H9 (cell line): ENCODE measurements at regions not wholly inside any gene's neighbourhood (a gene's known extent, or its start where the extent isn't known, plus 50 kb on each side); places are given as distances from the start of the nearest gene placed in this dataset.

Experiments
- DNase-seq: peaks from one replicate; pipeline ENCODE4 v3.0.0-alpha.2; 2017
- H2AFZ ChIP-seq: one replicate; pipeline ENCODE4 v1.6.1; 2013; ENCODE audit warnings: mild to moderate bottlenecking, low read length, control low read depth, moderate library complexity
- H2AK5ac ChIP-seq: 2 replicates; pipeline ENCODE4 v1.6.1; 2013; ENCODE audit warnings: low read length, control low read depth, mixed read lengths; ENCODE audit not compliant: insufficient read length
- H2BK120ac ChIP-seq: one replicate; pipeline ENCODE4 v1.6.1; 2013; ENCODE audit warnings: low read depth, mild to moderate bottlenecking, low read length, control low read depth, inconsistent platforms; ENCODE audit not compliant: poor library complexity, severe bottlenecking
- H2BK12ac ChIP-seq: 2 replicates; pipeline ENCODE4 v1.6.1; 2013; ENCODE audit warnings: low read length, control low read depth, mixed read lengths, low read depth; ENCODE audit not compliant: insufficient read length
- H2BK15ac ChIP-seq: 2 replicates; pipeline ENCODE4 v1.6.1; 2013; ENCODE audit warnings: low read depth, low read length, control low read depth
- H2BK20ac ChIP-seq: one replicate; pipeline ENCODE4 v1.6.1; 2013; ENCODE audit warnings: low read depth, mild to moderate bottlenecking, low read length, control low read depth, inconsistent platforms; ENCODE audit not compliant: poor library complexity, severe bottlenecking
- H2BK5ac ChIP-seq: 2 replicates; pipeline ENCODE4 v1.6.1; 2013; ENCODE audit warnings: low read length, control low read depth, mixed read lengths; ENCODE audit not compliant: insufficient read length
- H3K14ac ChIP-seq: 2 replicates; pipeline ENCODE4 v1.6.1; 2013; ENCODE audit warnings: low read length, control low read depth; ENCODE audit not compliant: insufficient read depth
- H3K18ac ChIP-seq: 2 replicates; pipeline ENCODE4 v1.6.1; 2013; ENCODE audit warnings: low read depth, mild to moderate bottlenecking, mixed read lengths, low read length, control low read depth; ENCODE audit not compliant: insufficient read length
- H3K23ac ChIP-seq: 2 replicates; pipeline ENCODE4 v1.6.1; 2013; ENCODE audit warnings: low read length, control low read depth, mixed read lengths, low read depth; ENCODE audit not compliant: insufficient read length
- H3K23me2 ChIP-seq: 2 replicates; pipeline ENCODE4 v1.6.1; 2013; ENCODE audit warnings: low read depth, mild to moderate bottlenecking, mixed read lengths, low read length, control low read depth; ENCODE audit not compliant: insufficient read length, poor library complexity, severe bottlenecking
- H3K27ac ChIP-seq: 2 replicates; pipeline ENCODE4 v1.5.1; 2013; ENCODE audit warnings: low read length, control low read depth, mixed read lengths, low read depth; ENCODE audit not compliant: insufficient read length
- H3K27me3 ChIP-seq: 2 replicates; pipeline ENCODE4 v1.6.1; 2013; ENCODE audit warnings: low read length, control low read depth, inconsistent platforms; ENCODE audit not compliant: insufficient read depth
- H3K4ac ChIP-seq: 2 replicates; pipeline ENCODE4 v1.6.1; 2013; ENCODE audit warnings: low read depth, mild to moderate bottlenecking, control low read depth, inconsistent platforms, low read length, moderate library complexity
- H3K4me1 ChIP-seq: 2 replicates; pipeline ENCODE4 v1.6.1; 2013; ENCODE audit warnings: low read length, control low read depth, inconsistent platforms; ENCODE audit not compliant: insufficient read depth
- H3K4me2 ChIP-seq: 2 replicates; pipeline ENCODE4 v1.6.1; 2013; ENCODE audit warnings: low read length, control low read depth, mixed read lengths; ENCODE audit not compliant: insufficient read length, insufficient read depth
- H3K56ac ChIP-seq: 2 replicates; pipeline ENCODE4 v1.6.1; 2013; ENCODE audit warnings: low read depth, mild to moderate bottlenecking, mixed read lengths, low read length, control low read depth; ENCODE audit not compliant: insufficient read length
- H3K79me1 ChIP-seq: 2 replicates; pipeline ENCODE4 v1.6.1; 2013; ENCODE audit warnings: low read depth, mild to moderate bottlenecking, moderate library complexity, low read length, control low read depth, inconsistent platforms; ENCODE audit not compliant: insufficient read depth, poor library complexity, severe bottlenecking
- H3K79me2 ChIP-seq: 2 replicates; pipeline ENCODE4 v1.6.1; 2013; ENCODE audit warnings: low read length, control low read depth, inconsistent platforms; ENCODE audit not compliant: insufficient read depth
- H3K9ac ChIP-seq: 2 replicates; pipeline ENCODE4 v1.6.1; 2013; ENCODE audit warnings: low read length, control low read depth, mixed read lengths; ENCODE audit not compliant: insufficient read length; ENCODE audit errors: extremely low read depth
- H3K9me3 ChIP-seq: one replicate; pipeline ENCODE4 v1.6.1; 2013; ENCODE audit warnings: low read depth, low read length, inconsistent platforms; ENCODE audit not compliant: control insufficient read depth
- H3T11ph ChIP-seq: one replicate; pipeline ENCODE4 v1.6.1; 2013; ENCODE audit warnings: mild to moderate bottlenecking, low read length, control low read depth, inconsistent platforms
- H4K20me1 ChIP-seq: one replicate; pipeline ENCODE4 v1.6.1; 2013; ENCODE audit not compliant: control insufficient read depth, insufficient read length, insufficient read depth
- H4K5ac ChIP-seq: 2 replicates; pipeline ENCODE4 v1.6.1; 2013; ENCODE audit warnings: low read depth, mild to moderate bottlenecking, mixed read lengths, low read length, control low read depth; ENCODE audit not compliant: insufficient read length
- H4K8ac ChIP-seq: replicated peaks from 2 replicates; pipeline ENCODE4 v1.6.1; 2013; ENCODE audit warnings: low read length, control low read depth, mixed read lengths, low read depth; ENCODE audit not compliant: insufficient read length
- H4K91ac ChIP-seq: 2 replicates; pipeline ENCODE4 v1.6.1; 2013; ENCODE audit warnings: low read depth, mild to moderate bottlenecking, moderate library complexity, mixed read lengths, low read length, control low read depth; ENCODE audit not compliant: insufficient read length
- H3K27ac Mint-ChIP-seq, 3 experiments: 2 replicates in 2 of 3; 3 replicates in 1 of 3; pipeline ENCODE4 v1.8.0; 2020 to 2021; ENCODE audit warnings: mixed read lengths in 3 of 3, mild to moderate bottlenecking in 1 of 3, moderate library complexity in 1 of 3
- H3K27me3 Mint-ChIP-seq: 2 replicates; pipeline ENCODE4 v1.8.0; 2021; ENCODE audit warnings: low read depth, mild to moderate bottlenecking, moderate library complexity, mixed read lengths
- H3K36me3 Mint-ChIP-seq, 3 experiments: 2 replicates in 2 of 3; 3 replicates in 1 of 3; pipeline ENCODE4 v1.8.0; 2020 to 2021; ENCODE audit warnings: low read depth in 3 of 3, mixed read lengths in 3 of 3; ENCODE audit not compliant: insufficient read depth in 1 of 3
- H3K4me1 Mint-ChIP-seq, 2 experiments: 2 replicates each; pipeline ENCODE4 v1.8.0; 2020; ENCODE audit warnings: mixed read lengths in 2 of 2
- H3K4me3 Mint-ChIP-seq, 2 experiments: 2 replicates in 1 of 2; 3 replicates in 1 of 2; pipeline ENCODE4 v1.8.0; 2020 to 2021; ENCODE audit warnings: mild to moderate bottlenecking in 2 of 2, mixed read lengths in 2 of 2, moderate library complexity in 1 of 2
- H3K9me3 Mint-ChIP-seq, 2 experiments: 2 replicates in 1 of 2; 3 replicates in 1 of 2; pipeline ENCODE4 v1.8.0; 2020; ENCODE audit warnings: mild to moderate bottlenecking in 2 of 2, mixed read lengths in 2 of 2, moderate library complexity in 1 of 2
- CTCF ChIP-seq: fragments of 200-600 bp; sonication (generic); conservative IDR thresholded peaks from 3 replicates; pipeline ENCODE4 v1.8.0; 2021; ENCODE audit warnings: antibody characterized with exemption, mild to moderate bottlenecking
- WGBS: extraction: QIAGEN DNeasy Blood & Tissue Kit; methylation state at CpG from one replicate; pipeline ENCODE4 v1.1.7; 2013; ENCODE audit warnings: missing lambda C conversion rate, low lambda C conversion rate, mixed read lengths; ENCODE audit not compliant: insufficient read length; ENCODE audit errors: extremely low coverage; 5-methylcytosine and 5-hydroxymethylcytosine counted together

- no peak for TF ChIP-seq CTCF
- no peak overlapping the region for H3K18ac ChIP-seq
- H3K27ac Mint-ChIP-seq, result peak overlapping the region; percentile 72 to 82 (median 75); a peak in 6 of 7 replicates
- H3K56ac ChIP-seq, result no peak overlapping the region
- no peaks in the 10 kb centered on the region for H3K23me2 ChIP-seq
- no peak overlapping the region for H4K8ac ChIP-seq
- H3K14ac ChIP-seq, result no peak overlapping the region
- H2AK5ac ChIP-seq, result no peak overlapping the region
- peaks cover 6 to 31% (median 13%) of the 10 kb centered on the region in 3 experiments; a peak in 6 of 7 replicates for H3K36me3 Mint-ChIP-seq
- no peak overlapping the region for H2BK15ac ChIP-seq
- H3K9me3 ChIP-seq, result no peaks in the 10 kb centered on the region
- H3K9me3 Mint-ChIP-seq, result no peaks in the 10 kb centered on the region
- no peak overlapping the region for H4K91ac ChIP-seq
- H3K9ac ChIP-seq, result no peak overlapping the region
- no peaks in the 10 kb centered on the region for H3K79me1 ChIP-seq
- H3K27ac ChIP-seq, result no peak overlapping the region
- no peak overlapping the region for H4K5ac ChIP-seq
- peaks cover 2% of the 10 kb centered on the region; the same call in 1 of the 2 replicates for H3K4me1 ChIP-seq
- H3K27me3 ChIP-seq, result no peaks in the 10 kb centered on the region
- no CpG with 5 or more reads among the region's 2 CpGs for WGBS
- no peak overlapping the region for H3K23ac ChIP-seq
- H2BK20ac ChIP-seq, result no peak overlapping the region
- H3K4ac ChIP-seq, result no peak overlapping the region
- H3K4me1 Mint-ChIP-seq, result peaks cover 30 to 37% of the 10 kb centered on the region in 2 experiments
- no peaks in the 10 kb centered on the region for H3K27me3 Mint-ChIP-seq
- H2BK12ac ChIP-seq, result no peak overlapping the region
- no peak overlapping the region for H2AFZ ChIP-seq
- no peaks in the 10 kb centered on the region for H4K20me1 ChIP-seq
- H2BK5ac ChIP-seq, result no peak overlapping the region
- H2BK120ac ChIP-seq, result no peak overlapping the region
- no peaks in the 10 kb centered on the region; the same call in 1 of the 2 replicates for H3K79me2 ChIP-seq
- no peak overlapping the region for H3K4me3 Mint-ChIP-seq
- no peak for DNase-seq
- no peak overlapping the region for H3K4me2 ChIP-seq
- H3T11ph ChIP-seq, result no peak overlapping the region
Measured at GRCh38 chr14:89485264-89485663, 68.2 kb upstream of the FOXN3 start.
